ENCODE measurements at regions not wholly inside any gene's neighbourhood (a gene's known extent, or its start where the extent isn't known, plus 50 kb on each side); places are given as distances from the start of the nearest gene placed in this dataset.

DNA sequence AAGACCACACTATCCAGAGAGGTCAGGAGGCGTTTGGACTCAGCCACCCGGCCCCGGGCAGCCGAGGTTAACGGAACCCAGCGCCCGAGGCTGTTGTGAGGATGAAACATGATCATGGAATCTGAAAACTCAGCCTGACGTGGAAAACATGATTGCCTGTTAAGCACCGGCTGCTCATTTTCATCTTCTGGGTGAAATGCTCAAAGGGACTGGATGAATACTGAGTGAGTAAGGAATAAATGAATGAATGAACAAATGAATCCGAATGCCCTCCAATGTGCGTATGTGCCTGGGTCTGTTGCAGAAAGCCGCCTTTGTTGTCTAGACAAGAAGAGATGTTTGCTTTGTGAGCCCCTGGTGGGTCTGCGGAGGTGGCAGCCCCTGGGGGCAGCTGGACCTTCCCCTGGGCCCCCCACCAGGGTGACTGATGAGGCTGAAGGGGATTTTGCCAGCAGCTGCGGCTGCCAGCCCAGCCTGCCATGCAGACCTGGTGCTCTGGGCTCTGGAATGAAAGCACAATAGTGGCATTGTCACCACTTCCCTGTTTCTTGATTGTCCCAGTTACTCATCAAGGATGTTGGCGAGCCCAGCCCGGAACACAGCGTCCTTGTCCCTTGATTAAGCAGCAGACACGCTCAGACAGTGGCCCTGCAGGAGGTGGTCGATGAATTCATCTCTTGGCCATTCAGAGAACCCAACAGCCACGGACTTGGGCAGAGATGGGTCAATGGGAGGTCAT is 211.1 kb downstream of the ANKRD60 start:
- no peak overlapping the region for H4K91ac ChIP-seq (ENCODE audit: low read length)
- peaks cover 0 to 55% of the 10 kb centered on the region in 2 experiments for H3K27me3 ChIP-seq (ENCODE audit: control insufficient read depth in 1 of 2, insufficient read depth in 1 of 2, low read length in 2 of 2)
- no peak overlapping the region for H4K8ac ChIP-seq (ENCODE audit: low read length)
- H2AFZ ChIP-seq (ENCODE audit: low read depth, low read length), result no peak overlapping the region
- H2AK5ac ChIP-seq (ENCODE audit: low read length, severe bottlenecking), result no peak overlapping the region
- H3K79me1 ChIP-seq (replicated peaks; ENCODE audit: low read length, poor library complexity, severe bottlenecking), result no peaks in the 10 kb centered on the region
- 80% methylated on average over 20 of the region's 20 CpGs for WGBS
- no peak overlapping the region for H2BK12ac ChIP-seq (ENCODE audit: low read length in 2 of 2)
- H3K4me1 ChIP-seq (ENCODE audit: control insufficient read depth, insufficient read depth, low read depth, low read length), result peaks cover 1% of the 10 kb centered on the region
- no peak overlapping the region for H3K9ac ChIP-seq (ENCODE audit: low read length)
- no peak overlapping the region for H3K4me3 ChIP-seq (ENCODE audit: insufficient read depth in 1 of 2, low read depth in 1 of 2, low read length in 2 of 2)
- DNase-seq, result no peak
- no peak overlapping the region for H3K18ac ChIP-seq (ENCODE audit: low read depth in 1 of 2, low read length in 2 of 2)
- H3K23ac ChIP-seq (ENCODE audit: low read length in 2 of 2), result no peak overlapping the region
- no peak overlapping the region for H3K4ac ChIP-seq (ENCODE audit: low read depth in 1 of 2, low read length in 2 of 2)
- H2BK15ac ChIP-seq (ENCODE audit: low read depth, poor library complexity, severe bottlenecking), result no peak overlapping the region
- no peaks in the 10 kb centered on the region for H3K9me3 ChIP-seq (ENCODE audit: control insufficient read depth, low read length)
- H3K4me2 ChIP-seq (ENCODE audit: low read length, poor library complexity, severe bottlenecking), result no peak overlapping the region
- no peak overlapping the region for H2BK120ac ChIP-seq (ENCODE audit: low read depth, low read length)
- no peak overlapping the region for H2BK5ac ChIP-seq (ENCODE audit: low read depth, low read length, poor library complexity, severe bottlenecking)
- no peaks in the 10 kb centered on the region for H3K36me3 ChIP-seq (ENCODE audit: control insufficient read depth in 1 of 2, insufficient read depth in 2 of 2, low read depth in 1 of 2, low read length in 2 of 2)
- H3K27ac ChIP-seq (ENCODE audit: low read length, poor library complexity, severe bottlenecking), result no peak overlapping the region
- H3K14ac ChIP-seq (ENCODE audit: low read length in 2 of 2), result no peak overlapping the region

DNA sequence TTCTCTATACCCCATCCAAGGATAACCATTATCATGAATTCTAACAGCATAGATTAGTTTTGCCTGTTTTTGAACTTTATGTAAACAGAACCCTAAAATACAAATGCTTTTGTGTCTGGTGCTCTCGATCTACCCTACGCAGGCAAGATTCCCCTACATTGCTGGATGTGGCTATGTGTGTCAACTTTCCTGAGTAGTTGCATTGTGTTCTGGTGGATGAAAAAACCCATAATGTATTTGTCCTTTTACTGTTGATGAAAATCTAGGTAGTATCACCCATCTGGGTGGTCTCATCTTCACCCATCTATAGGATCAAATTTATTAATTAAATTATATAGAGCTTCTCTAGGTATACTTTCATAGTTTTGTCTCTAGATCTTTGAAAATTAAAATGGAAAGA is 211.7 kb downstream of the ANKRD60 start:
- H3K18ac ChIP-seq (ENCODE audit: low read depth in 1 of 2, low read length in 2 of 2), result no peak overlapping the region
- H3K9ac ChIP-seq (ENCODE audit: low read length), result no peak overlapping the region
- H4K8ac ChIP-seq (ENCODE audit: low read length), result no peak overlapping the region
- WGBS, result 92% methylated on average over 2 of the region's 2 CpGs
- H4K91ac ChIP-seq (ENCODE audit: low read length), result no peak overlapping the region
- no peak overlapping the region for H2BK120ac ChIP-seq (ENCODE audit: low read depth, low read length)
- H3K4me3 ChIP-seq (ENCODE audit: insufficient read depth in 1 of 2, low read depth in 1 of 2, low read length in 2 of 2), result no peak overlapping the region
- H2BK5ac ChIP-seq (ENCODE audit: low read depth, low read length, poor library complexity, severe bottlenecking), result no peak overlapping the region
- H3K27me3 ChIP-seq (ENCODE audit: control insufficient read depth in 1 of 2, insufficient read depth in 1 of 2, low read length in 2 of 2), result peaks cover 0 to 56% of the 10 kb centered on the region in 2 experiments
- peaks cover 1% of the 10 kb centered on the region for H3K4me1 ChIP-seq (ENCODE audit: control insufficient read depth, insufficient read depth, low read depth, low read length)
- H3K27ac ChIP-seq (ENCODE audit: low read length, poor library complexity, severe bottlenecking), result no peak overlapping the region
- no peak overlapping the region for H2AK5ac ChIP-seq (ENCODE audit: low read length, severe bottlenecking)
- H3K14ac ChIP-seq (ENCODE audit: low read length in 2 of 2), result no peak overlapping the region
- H3K36me3 ChIP-seq (ENCODE audit: control insufficient read depth in 1 of 2, insufficient read depth in 2 of 2, low read depth in 1 of 2, low read length in 2 of 2), result no peaks in the 10 kb centered on the region
- H3K9me3 ChIP-seq (ENCODE audit: control insufficient read depth, low read length), result no peaks in the 10 kb centered on the region
- H3K4me2 ChIP-seq (ENCODE audit: low read length, poor library complexity, severe bottlenecking), result no peak overlapping the region
- H3K79me1 ChIP-seq (replicated peaks; ENCODE audit: low read length, poor library complexity, severe bottlenecking), result no peaks in the 10 kb centered on the region
- H3K4ac ChIP-seq (ENCODE audit: low read depth in 1 of 2, low read length in 2 of 2), result no peak overlapping the region
- H2BK15ac ChIP-seq (ENCODE audit: low read depth, poor library complexity, severe bottlenecking), result no peak overlapping the region
- no peak for DNase-seq
- H3K23ac ChIP-seq (ENCODE audit: low read length in 2 of 2), result no peak overlapping the region
- H2AFZ ChIP-seq (ENCODE audit: low read depth, low read length), result no peak overlapping the region
- no peak overlapping the region for H2BK12ac ChIP-seq (ENCODE audit: low read length in 2 of 2)

DNA sequence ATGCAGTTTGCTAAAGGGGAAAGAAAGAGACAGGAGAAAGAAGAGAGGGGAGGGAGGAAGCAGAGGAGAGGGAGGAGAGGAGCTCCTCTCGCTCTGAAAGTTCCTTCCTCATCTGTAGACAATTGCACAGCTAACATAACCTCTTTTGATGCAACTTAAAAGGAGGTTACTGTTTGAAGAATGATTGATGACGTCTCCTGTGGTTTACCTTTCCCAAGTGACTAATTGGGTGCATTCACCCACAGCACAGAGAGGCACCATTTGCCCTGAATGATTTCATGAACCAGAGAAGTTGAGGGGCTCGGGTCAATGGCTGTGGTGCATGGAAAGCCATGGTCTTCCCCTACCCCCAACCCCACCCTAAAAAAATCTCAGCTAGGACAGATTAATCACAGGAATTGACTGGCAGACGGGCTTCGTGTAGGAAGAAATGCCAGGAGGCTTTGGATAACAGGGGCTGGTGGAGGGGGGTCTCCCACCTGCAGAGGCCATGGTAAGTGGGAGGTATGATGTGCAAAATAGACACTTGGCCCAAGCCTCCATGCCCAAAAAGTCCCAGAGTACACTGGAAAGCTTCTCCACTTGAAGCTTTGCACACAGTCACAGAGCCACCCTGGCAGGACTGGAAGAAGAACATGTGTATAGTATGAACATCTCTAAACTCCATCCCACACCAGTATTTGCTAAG is 213.7 kb downstream of the ANKRD60 start:
- Histone ChIP-seq H2AK5ac (ENCODE audit: low read length, severe bottlenecking) (no peak overlapping the region), H3K4me2 (ENCODE audit: low read length, poor library complexity, severe bottlenecking) (no peak overlapping the region), H3K18ac (ENCODE audit: low read depth in 1 of 2, low read length in 2 of 2) (no peak overlapping the region), H3K4ac (ENCODE audit: low read depth in 1 of 2, low read length in 2 of 2) (no peak overlapping the region), H2BK12ac (ENCODE audit: low read length in 2 of 2) (no peak overlapping the region), H4K91ac (ENCODE audit: low read length) (no peak overlapping the region), H4K8ac (ENCODE audit: low read length) (no peak overlapping the region), H2BK15ac (ENCODE audit: low read depth, poor library complexity, severe bottlenecking) (no peak overlapping the region), H3K36me3 (ENCODE audit: control insufficient read depth in 1 of 2, insufficient read depth in 2 of 2, low read depth in 1 of 2, low read length in 2 of 2) (no peaks in the 10 kb centered on the region), H3K9ac (ENCODE audit: low read length) (no peak overlapping the region), H3K4me3 (ENCODE audit: insufficient read depth in 1 of 2, low read depth in 1 of 2, low read length in 2 of 2) (no peak overlapping the region), H3K27me3 (ENCODE audit: control insufficient read depth in 1 of 2, insufficient read depth in 1 of 2, low read length in 2 of 2) (peaks cover 0 to 55% of the 10 kb centered on the region in 2 experiments), H3K23ac (ENCODE audit: low read length in 2 of 2) (no peak overlapping the region), H3K14ac (ENCODE audit: low read length in 2 of 2) (no peak overlapping the region), H2AFZ (ENCODE audit: low read depth, low read length) (no peak overlapping the region), H2BK120ac (ENCODE audit: low read depth, low read length) (no peak overlapping the region), H3K4me1 (ENCODE audit: control insufficient read depth, insufficient read depth, low read depth, low read length) (peaks cover 1% of the 10 kb centered on the region), H3K9me3 (ENCODE audit: control insufficient read depth, low read length) (no peaks in the 10 kb centered on the region), H3K27ac (ENCODE audit: low read length, poor library complexity, severe bottlenecking) (no peak overlapping the region), H2BK5ac (ENCODE audit: low read depth, low read length, poor library complexity, severe bottlenecking) (no peak overlapping the region), H3K79me1 (replicated peaks; ENCODE audit: low read length, poor library complexity, severe bottlenecking) (no peaks in the 10 kb centered on the region)
- DNase-seq, result no peak
- 65% methylated on average over 3 of the region's 5 CpGs for WGBS

DNA sequence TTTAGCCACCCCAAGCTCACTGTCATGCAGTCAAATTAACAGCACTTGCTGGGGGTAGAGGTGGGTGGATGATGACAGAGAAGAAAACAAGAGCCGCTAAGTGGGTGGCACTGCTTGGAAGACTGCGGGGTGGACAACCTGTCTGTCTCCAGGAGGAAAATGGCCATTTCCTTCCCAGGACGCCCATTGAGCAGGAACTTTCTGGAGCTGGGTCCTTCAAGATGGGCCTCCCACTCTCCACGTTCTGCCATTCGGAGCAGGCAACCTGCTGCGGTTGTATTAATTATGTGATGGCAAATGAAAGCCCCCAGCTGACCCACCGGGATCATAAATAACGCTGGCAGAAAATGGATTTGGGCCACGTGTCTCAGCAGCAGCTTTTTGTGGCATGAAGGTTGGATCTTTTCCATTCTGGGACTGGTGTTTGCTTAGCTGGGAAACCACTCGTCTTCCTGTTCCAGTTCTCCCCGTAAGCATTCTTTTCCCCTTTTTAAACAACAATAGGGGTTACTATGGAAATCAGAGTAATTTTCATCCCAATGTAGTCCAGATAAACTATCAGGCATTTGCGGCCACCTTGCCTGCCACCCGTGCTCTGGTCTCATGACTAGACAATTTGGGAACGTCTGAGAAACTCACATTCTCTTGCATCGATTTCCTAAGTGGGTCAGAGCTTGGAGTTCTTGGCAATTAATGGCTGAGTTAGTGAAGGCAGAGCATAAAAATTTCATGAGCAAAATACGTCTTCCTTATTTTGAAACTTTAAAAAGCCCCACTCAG is 215.5 kb downstream of the ANKRD60 start:
- Histone ChIP-seq H3K27ac (ENCODE audit: low read length, poor library complexity, severe bottlenecking) (no peak overlapping the region), H2BK15ac (ENCODE audit: low read depth, poor library complexity, severe bottlenecking) (no peak overlapping the region), H3K9ac (ENCODE audit: low read length) (no peak overlapping the region), H3K9me3 (ENCODE audit: control insufficient read depth, low read length) (no peaks in the 10 kb centered on the region), H3K36me3 (ENCODE audit: control insufficient read depth in 1 of 2, insufficient read depth in 2 of 2, low read depth in 1 of 2, low read length in 2 of 2) (no peaks in the 10 kb centered on the region), H4K91ac (ENCODE audit: low read length) (no peak overlapping the region), H2AK5ac (ENCODE audit: low read length, severe bottlenecking) (no peak overlapping the region), H3K4me3 (ENCODE audit: insufficient read depth in 1 of 2, low read depth in 1 of 2, low read length in 2 of 2) (no peak overlapping the region), H3K79me1 (replicated peaks; ENCODE audit: low read length, poor library complexity, severe bottlenecking) (no peaks in the 10 kb centered on the region), H4K8ac (ENCODE audit: low read length) (no peak overlapping the region), H3K27me3 (ENCODE audit: control insufficient read depth in 1 of 2, insufficient read depth in 1 of 2, low read length in 2 of 2) (peaks cover 0 to 62% of the 10 kb centered on the region in 2 experiments), H2BK5ac (ENCODE audit: low read depth, low read length, poor library complexity, severe bottlenecking) (no peak overlapping the region), H3K18ac (ENCODE audit: low read depth in 1 of 2, low read length in 2 of 2) (no peak overlapping the region), H3K23ac (ENCODE audit: low read length in 2 of 2) (no peak overlapping the region), H3K14ac (ENCODE audit: low read length in 2 of 2) (no peak overlapping the region), H3K4me1 (ENCODE audit: control insufficient read depth, insufficient read depth, low read depth, low read length) (peaks cover 1% of the 10 kb centered on the region), H2AFZ (ENCODE audit: low read depth, low read length) (no peak overlapping the region), H2BK12ac (ENCODE audit: low read length in 2 of 2) (no peak overlapping the region), H3K4me2 (ENCODE audit: low read length, poor library complexity, severe bottlenecking) (no peak overlapping the region), H2BK120ac (ENCODE audit: low read depth, low read length) (no peak overlapping the region), H3K4ac (ENCODE audit: low read depth in 1 of 2, low read length in 2 of 2) (no peak overlapping the region)
- DNase-seq, result no peak
- 80% methylated on average over 13 of the region's 16 CpGs for WGBS
